Endothelial cell of umbilical vein (primary cell): ENCODE measurements at regions not wholly inside any gene's neighbourhood (a gene's known extent, or its start where the extent isn't known, plus 50 kb on each side); places are given as distances from the start of the nearest gene placed in this dataset.

Source experiments
- BruUV-seq: library from RNA; stranded (reverse); fragments of 400-500 nt; replicated peaks from 2 replicates; lab custom pipeline; 2021; lab: Mats Ljungman, UMichigan
- CTCF ChIA-PET: fragments of 300-600, 350-600 bp; sonication (Branson Sonifier 250); formaldehyde crosslinking; loops from one replicate; lab custom pipeline; 2021; ENCODE audit warnings: antibody characterized with exemption, inconsistent platforms; lab: Charles Lee
- POLR2A ChIA-PET: fragments of 300-600, 350-600 bp; sonication (Branson Sonifier 250); formaldehyde crosslinking; loops from one replicate; lab custom pipeline; 2021; ENCODE audit warnings: antibody characterized with exemption, inconsistent platforms; lab: Charles Lee
- DNase-seq: peaks from one replicate; pipeline ENCODE4 v3.0.0-alpha.2; 2011; ENCODE audit warnings: low read depth, low spot score
- FAIRE-seq: peaks from 2 replicates; lab custom pipeline; 2011; peaks lifted over from hg19 to GRCh38; lab: Jason Lieb, UNC
- H2AFZ ChIP-seq: 2 replicates; pipeline ENCODE4 v1.6.0; 2012; ENCODE audit warnings: low read depth, low read length, control low read depth, inconsistent platforms
- H3K27ac ChIP-seq: 2 replicates; pipeline ENCODE4 v1.5.1; 2011; ENCODE audit warnings: low read depth, mild to moderate bottlenecking, control low read depth, low read length, moderate library complexity; ENCODE audit not compliant: insufficient read depth
- H3K27me3 ChIP-seq, 2 experiments: 2 replicates each; pipeline versions ENCODE4 v1.6.0 to v1.6.1; 2011; ENCODE audit warnings: low read length in 2 of 2, mixed read lengths in 1 of 2; ENCODE audit not compliant: control insufficient read depth in 2 of 2, insufficient read depth in 2 of 2
- H3K36me3 ChIP-seq, 2 experiments: 2 replicates in 1 of 2; 3 replicates in 1 of 2; pipeline ENCODE4 v1.5.1; 2011; ENCODE audit warnings: low read length in 2 of 2, mild to moderate bottlenecking in 1 of 2, moderate library complexity in 1 of 2; ENCODE audit not compliant: control insufficient read depth in 2 of 2, insufficient read depth in 2 of 2; ENCODE audit errors: extremely low read depth in 1 of 2
- H3K4me1 ChIP-seq: 3 replicates; pipeline ENCODE4 v1.5.1; 2011; ENCODE audit warnings: mild to moderate bottlenecking, low read length; ENCODE audit not compliant: control insufficient read depth, insufficient read depth; ENCODE audit errors: extremely low read depth
- H3K4me2 ChIP-seq: 2 replicates; pipeline ENCODE4 v1.6.1; 2011; ENCODE audit warnings: low read length, control low read depth, mixed read lengths; ENCODE audit not compliant: insufficient read depth
- H3K4me3 ChIP-seq, 3 experiments: fragments of 200-600 bp in 1 of 3; sonication (generic), shearing (Covaris generic) in 1 of 3; replicated peaks in 1 of 3; 2 replicates each; pipeline ENCODE4 v1.5.1; 2011 to 2016; ENCODE audit warnings: control low read depth in 3 of 3, low read length in 3 of 3, mild to moderate bottlenecking in 2 of 3, inconsistent platforms in 1 of 3, low read depth in 1 of 3, moderate library complexity in 1 of 3; ENCODE audit not compliant: insufficient read depth in 1 of 3
- H3K79me2 ChIP-seq: 2 replicates; pipeline ENCODE4 v1.6.0; 2012; ENCODE audit warnings: low read length, inconsistent platforms; ENCODE audit not compliant: control insufficient read depth, insufficient read depth
- H3K9ac ChIP-seq: replicated peaks from 2 replicates; pipeline ENCODE3; 2011; ENCODE audit warnings: low read length, control low read depth; ENCODE audit not compliant: insufficient read depth; ENCODE audit errors: extremely low read depth
- H3K9me1 ChIP-seq: replicated peaks from 3 replicates; pipeline ENCODE4 v1.6.0; 2011; ENCODE audit warnings: mild to moderate bottlenecking, low read length; ENCODE audit not compliant: control insufficient read depth, insufficient read depth; ENCODE audit errors: extremely low read depth
- H3K9me3 ChIP-seq: replicated peaks from 2 replicates; pipeline ENCODE4 v1.5.1; 2012; ENCODE audit warnings: low read length, inconsistent platforms; ENCODE audit not compliant: control insufficient read depth, insufficient read depth
- H4K20me1 ChIP-seq: replicated peaks from 2 replicates; pipeline ENCODE3; 2011; ENCODE audit warnings: mild to moderate bottlenecking, low read length; ENCODE audit not compliant: control insufficient read depth, insufficient read depth; ENCODE audit errors: extremely low read depth
- CTCF ChIP-seq, 2 donors: IDR thresholded peaks; 1 replicate in 1 of 2; 2 replicates in 1 of 2; pipeline ENCODE4 v1.5.1; 2011; ENCODE audit warnings: low read length in 2 of 2, mild to moderate bottlenecking in 2 of 2, moderate library complexity in 2 of 2, control low read depth in 1 of 2, inconsistent platforms in 1 of 2, low read depth in 1 of 2; ENCODE audit not compliant: insufficient read depth in 1 of 2; ENCODE audit errors: extremely low read depth in 1 of 2
- EZH2 ChIP-seq: IDR thresholded peaks from 2 replicates; pipeline ENCODE4 v1.6.1; 2012; ENCODE audit warnings: borderline replicate concordance, low read depth, mild to moderate bottlenecking, moderate library complexity, low read length, inconsistent platforms; ENCODE audit not compliant: severe bottlenecking
- FOS ChIP-seq: IDR thresholded peaks from 2 replicates; pipeline ENCODE4 v1.6.1; 2011; ENCODE audit warnings: mild to moderate bottlenecking, low read length, moderate library complexity, borderline replicate concordance; ENCODE audit not compliant: insufficient read depth
- GATA2 ChIP-seq: IDR thresholded peaks from 2 replicates; pipeline ENCODE4 v1.7.0; 2011; ENCODE audit warnings: low read depth, mild to moderate bottlenecking, moderate library complexity, mixed read lengths, low read length; ENCODE audit not compliant: insufficient read length, insufficient read depth
- JUN ChIP-seq: IDR thresholded peaks from 2 replicates; pipeline ENCODE4 v1.6.1; 2011; ENCODE audit warnings: borderline replicate concordance, low read depth; ENCODE audit not compliant: insufficient read length, insufficient read depth
- MAX ChIP-seq: IDR thresholded peaks from 2 replicates; pipeline ENCODE4 v1.6.1; 2011; ENCODE audit not compliant: insufficient read depth, insufficient read length
- MYC ChIP-seq: IDR thresholded peaks from one replicate; pipeline ENCODE4 v1.6.1; 2011; ENCODE audit warnings: mild to moderate bottlenecking, low read depth, low read length
- POLR2A ChIP-seq: IDR thresholded peaks from 2 replicates; pipeline ENCODE4 v1.6.1; 2012; ENCODE audit warnings: low read depth, mild to moderate bottlenecking, control low read depth, low read length
- POLR2AphosphoS5 ChIP-seq: IDR thresholded peaks from 2 replicates; pipeline ENCODE4 v1.6.1; 2012; ENCODE audit warnings: low read depth, mild to moderate bottlenecking, control low read depth, low read length, moderate library complexity; ENCODE audit not compliant: insufficient read depth
- dilution Hi-C: fragments of 300-500 bp; cut with MboI; formaldehyde crosslinking; loops from one replicate; pipeline ENCODE4 v1.15.0; 2019; ENCODE audit warnings: low sequenced_read_pairs; ENCODE audit not compliant: extremely low pct_ligation_motif_present
- intact Hi-C: fragments of 100-400 bp; cut with micrococcal nuclease; formaldehyde crosslinking; loops from one replicate; pipeline ENCODE4 v1.10.0; 2022

DNA sequence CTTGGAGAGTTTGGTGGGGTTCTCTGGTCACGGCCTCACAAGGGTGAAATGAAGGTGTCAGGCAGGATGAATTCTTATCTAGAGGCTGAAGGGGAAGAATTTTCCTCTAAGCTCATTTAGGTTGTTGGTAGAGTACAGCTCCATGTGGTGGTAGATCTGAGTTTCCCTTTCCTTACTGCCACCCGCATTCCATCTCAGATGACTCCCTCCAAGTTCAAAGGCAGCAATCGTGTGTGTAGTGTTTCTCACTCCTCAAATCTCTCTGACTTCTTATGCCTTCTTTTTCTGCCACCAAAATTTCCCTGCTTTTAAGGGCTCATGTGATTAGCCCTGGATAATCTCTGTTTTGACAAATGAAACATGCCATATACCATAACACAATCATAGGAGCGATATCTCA is 135.5 kb upstream of the MYOCD start:
- Histone ChIP-seq H3K9me3 (no peaks in the 10 kb centered on the region), H3K36me3 (no peaks in the 10 kb centered on the region), H3K4me3 (no peak overlapping the region), H3K9ac (no peak overlapping the region), H3K9me1 (no peaks in the 10 kb centered on the region), H2AFZ (no peak overlapping the region), H3K27ac (no peak overlapping the region), H3K4me2 (no peak overlapping the region), H4K20me1 (no peaks in the 10 kb centered on the region), H3K4me1 (no peaks in the 10 kb centered on the region), H3K27me3 (no peaks in the 10 kb centered on the region), H3K79me2 (no peaks in the 10 kb centered on the region)
- FAIRE-seq: no peak
- dilution Hi-C loops: no loop called here
- intact Hi-C loops: loop anchor here (5.0 kb wide), 1 partner anchor 1532 kb away; no protein-coding TSS in a partner anchor
- no TSS peak for BruUV-seq
- DNase-seq: no peak
- CTCF ChIA-PET: interaction anchor here (3.0 kb wide), 1 partner anchor 16 kb away, joined by 13 read pairs; no protein-coding TSS in a partner anchor
- TF ChIP-seq GATA2 (no peak), MYC (no peak), JUN (no peak), CTCF (IDR thresholded peaks at IDR 0.05; ENCODE audit: extremely low read depth in 1 of 2, insufficient read depth in 1 of 2, low read depth in 1 of 2, low read length in 2 of 2) (no peak), MAX (no peak), POLR2A (no peak), EZH2 (no peak), FOS (no peak), POLR2AphosphoS5 (no peak)
- POLR2A ChIA-PET: no interaction called here
